Endothelial cell of umbilical vein (primary cell): ENCODE measurements at regions not wholly inside any gene's neighbourhood (a gene's known extent, or its start where the extent isn't known, plus 50 kb on each side); places are given as distances from the start of the nearest gene placed in this dataset.

Experiments
- BruUV-seq: library from RNA; stranded (reverse); fragments of 400-500 nt; replicated peaks from 2 replicates; lab custom pipeline; 2021; lab: Mats Ljungman, UMichigan
- CTCF ChIA-PET: fragments of 300-600, 350-600 bp; sonication (Branson Sonifier 250); formaldehyde crosslinking; loops from one replicate; lab custom pipeline; 2021; ENCODE audit warnings: antibody characterized with exemption, inconsistent platforms; lab: Charles Lee
- POLR2A ChIA-PET: fragments of 300-600, 350-600 bp; sonication (Branson Sonifier 250); formaldehyde crosslinking; loops from one replicate; lab custom pipeline; 2021; ENCODE audit warnings: antibody characterized with exemption, inconsistent platforms; lab: Charles Lee
- DNase-seq: peaks from one replicate; pipeline ENCODE4 v3.0.0-alpha.2; 2011; ENCODE audit warnings: low read depth, low spot score
- FAIRE-seq: peaks from 2 replicates; lab custom pipeline; 2011; peaks lifted over from hg19 to GRCh38; lab: Jason Lieb, UNC
- H2AFZ ChIP-seq: 2 replicates; pipeline ENCODE4 v1.6.0; 2012; ENCODE audit warnings: low read depth, low read length, control low read depth, inconsistent platforms
- H3K27ac ChIP-seq: 2 replicates; pipeline ENCODE4 v1.5.1; 2011; ENCODE audit warnings: low read depth, mild to moderate bottlenecking, control low read depth, low read length, moderate library complexity; ENCODE audit not compliant: insufficient read depth
- H3K27me3 ChIP-seq, 2 experiments: 2 replicates each; pipeline versions ENCODE4 v1.6.0 to v1.6.1; 2011; ENCODE audit warnings: low read length in 2 of 2, mixed read lengths in 1 of 2; ENCODE audit not compliant: control insufficient read depth in 2 of 2, insufficient read depth in 2 of 2
- H3K36me3 ChIP-seq, 2 experiments: 2 replicates in 1 of 2; 3 replicates in 1 of 2; pipeline ENCODE4 v1.5.1; 2011; ENCODE audit warnings: low read length in 2 of 2, mild to moderate bottlenecking in 1 of 2, moderate library complexity in 1 of 2; ENCODE audit not compliant: control insufficient read depth in 2 of 2, insufficient read depth in 2 of 2; ENCODE audit errors: extremely low read depth in 1 of 2
- H3K4me1 ChIP-seq: 3 replicates; pipeline ENCODE4 v1.5.1; 2011; ENCODE audit warnings: mild to moderate bottlenecking, low read length; ENCODE audit not compliant: control insufficient read depth, insufficient read depth; ENCODE audit errors: extremely low read depth
- H3K4me2 ChIP-seq: 2 replicates; pipeline ENCODE4 v1.6.1; 2011; ENCODE audit warnings: low read length, control low read depth, mixed read lengths; ENCODE audit not compliant: insufficient read depth
- H3K4me3 ChIP-seq, 3 experiments: fragments of 200-600 bp in 1 of 3; sonication (generic), shearing (Covaris generic) in 1 of 3; replicated peaks in 1 of 3; 2 replicates each; pipeline ENCODE4 v1.5.1; 2011 to 2016; ENCODE audit warnings: control low read depth in 3 of 3, low read length in 3 of 3, mild to moderate bottlenecking in 2 of 3, inconsistent platforms in 1 of 3, low read depth in 1 of 3, moderate library complexity in 1 of 3; ENCODE audit not compliant: insufficient read depth in 1 of 3
- H3K79me2 ChIP-seq: 2 replicates; pipeline ENCODE4 v1.6.0; 2012; ENCODE audit warnings: low read length, inconsistent platforms; ENCODE audit not compliant: control insufficient read depth, insufficient read depth
- H3K9ac ChIP-seq: replicated peaks from 2 replicates; pipeline ENCODE3; 2011; ENCODE audit warnings: low read length, control low read depth; ENCODE audit not compliant: insufficient read depth; ENCODE audit errors: extremely low read depth
- H3K9me1 ChIP-seq: replicated peaks from 3 replicates; pipeline ENCODE4 v1.6.0; 2011; ENCODE audit warnings: mild to moderate bottlenecking, low read length; ENCODE audit not compliant: control insufficient read depth, insufficient read depth; ENCODE audit errors: extremely low read depth
- H3K9me3 ChIP-seq: replicated peaks from 2 replicates; pipeline ENCODE4 v1.5.1; 2012; ENCODE audit warnings: low read length, inconsistent platforms; ENCODE audit not compliant: control insufficient read depth, insufficient read depth
- H4K20me1 ChIP-seq: replicated peaks from 2 replicates; pipeline ENCODE3; 2011; ENCODE audit warnings: mild to moderate bottlenecking, low read length; ENCODE audit not compliant: control insufficient read depth, insufficient read depth; ENCODE audit errors: extremely low read depth
- CTCF ChIP-seq, 2 donors: IDR thresholded peaks; 1 replicate in 1 of 2; 2 replicates in 1 of 2; pipeline ENCODE4 v1.5.1; 2011; ENCODE audit warnings: low read length in 2 of 2, mild to moderate bottlenecking in 2 of 2, moderate library complexity in 2 of 2, control low read depth in 1 of 2, inconsistent platforms in 1 of 2, low read depth in 1 of 2; ENCODE audit not compliant: insufficient read depth in 1 of 2; ENCODE audit errors: extremely low read depth in 1 of 2
- EZH2 ChIP-seq: IDR thresholded peaks from 2 replicates; pipeline ENCODE4 v1.6.1; 2012; ENCODE audit warnings: borderline replicate concordance, low read depth, mild to moderate bottlenecking, moderate library complexity, low read length, inconsistent platforms; ENCODE audit not compliant: severe bottlenecking
- FOS ChIP-seq: IDR thresholded peaks from 2 replicates; pipeline ENCODE4 v1.6.1; 2011; ENCODE audit warnings: mild to moderate bottlenecking, low read length, moderate library complexity, borderline replicate concordance; ENCODE audit not compliant: insufficient read depth
- GATA2 ChIP-seq: IDR thresholded peaks from 2 replicates; pipeline ENCODE4 v1.7.0; 2011; ENCODE audit warnings: low read depth, mild to moderate bottlenecking, moderate library complexity, mixed read lengths, low read length; ENCODE audit not compliant: insufficient read length, insufficient read depth
- JUN ChIP-seq: IDR thresholded peaks from 2 replicates; pipeline ENCODE4 v1.6.1; 2011; ENCODE audit warnings: borderline replicate concordance, low read depth; ENCODE audit not compliant: insufficient read length, insufficient read depth
- MYC ChIP-seq: IDR thresholded peaks from one replicate; pipeline ENCODE4 v1.6.1; 2011; ENCODE audit warnings: mild to moderate bottlenecking, low read depth, low read length
- POLR2A ChIP-seq: IDR thresholded peaks from 2 replicates; pipeline ENCODE4 v1.6.1; 2012; ENCODE audit warnings: low read depth, mild to moderate bottlenecking, control low read depth, low read length
- POLR2AphosphoS5 ChIP-seq: IDR thresholded peaks from 2 replicates; pipeline ENCODE4 v1.6.1; 2012; ENCODE audit warnings: low read depth, mild to moderate bottlenecking, control low read depth, low read length, moderate library complexity; ENCODE audit not compliant: insufficient read depth
- dilution Hi-C: fragments of 300-500 bp; cut with MboI; formaldehyde crosslinking; loops from one replicate; pipeline ENCODE4 v1.15.0; 2019; ENCODE audit warnings: low sequenced_read_pairs; ENCODE audit not compliant: extremely low pct_ligation_motif_present
- intact Hi-C: fragments of 100-400 bp; cut with micrococcal nuclease; formaldehyde crosslinking; loops from one replicate; pipeline ENCODE4 v1.10.0; 2022
- TF ChIP-seq, protein P1 (sequence below): IDR thresholded peaks from 2 replicates; pipeline ENCODE4 v1.6.1; 2011; ENCODE audit not compliant: insufficient read depth, insufficient read length

GRCh38 chr2:234806818-234807217 is 145.0 kb upstream of the SH3BP4 start:
- Histone ChIP-seq H3K9me1 (no peaks in the 10 kb centered on the region), H3K36me3 (no peaks in the 10 kb centered on the region), H3K4me1 (no peaks in the 10 kb centered on the region), H4K20me1 (no peaks in the 10 kb centered on the region), H3K4me2 (no peak overlapping the region), H3K27ac (no peak overlapping the region), H3K27me3 (peaks cover 11 to 26% of the 10 kb centered on the region in 2 experiments), H3K4me3 (no peak overlapping the region), H3K79me2 (no peaks in the 10 kb centered on the region), H3K9ac (no peak overlapping the region), H2AFZ (no peak overlapping the region), H3K9me3 (no peaks in the 10 kb centered on the region)
- no peak for DNase-seq
- ChIA-PET CTCF (no interaction called here), POLR2A (no interaction called here)
- TF ChIP-seq FOS = no peak
- no peak for TF ChIP-seq EZH2
- TF ChIP-seq JUN = no peak
- TF ChIP-seq POLR2A = no peak
- TF ChIP-seq, protein P1, sequence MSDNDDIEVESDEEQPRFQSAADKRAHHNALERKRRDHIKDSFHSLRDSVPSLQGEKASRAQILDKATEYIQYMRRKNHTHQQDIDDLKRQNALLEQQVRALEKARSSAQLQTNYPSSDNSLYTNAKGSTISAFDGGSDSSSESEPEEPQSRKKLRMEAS = no peak
- no peak for TF ChIP-seq POLR2AphosphoS5
- TF ChIP-seq MYC = no peak
- no peak for TF ChIP-seq CTCF (IDR thresholded peaks at IDR 0.05; ENCODE audit: extremely low read depth in 1 of 2, insufficient read depth in 1 of 2, low read depth in 1 of 2, low read length in 2 of 2)
- no peak for TF ChIP-seq GATA2
- intact Hi-C loops (no loop called here), dilution Hi-C loops (no loop called here)
- no peak for FAIRE-seq
- BruUV-seq = no TSS peak
